ENCODE measurements at regions not wholly inside any gene's neighbourhood (a gene's known extent, or its start where the extent isn't known, plus 50 kb on each side); places are given as distances from the start of the nearest gene placed in this dataset.

- no peak for DNase-seq (ENCODE audit: low read depth in 1 of 2, low spot score in 1 of 2)
Measured at GRCh38 chr2:128564131-128564530, 245.5 kb upstream of the HS6ST1 start.

DNA sequence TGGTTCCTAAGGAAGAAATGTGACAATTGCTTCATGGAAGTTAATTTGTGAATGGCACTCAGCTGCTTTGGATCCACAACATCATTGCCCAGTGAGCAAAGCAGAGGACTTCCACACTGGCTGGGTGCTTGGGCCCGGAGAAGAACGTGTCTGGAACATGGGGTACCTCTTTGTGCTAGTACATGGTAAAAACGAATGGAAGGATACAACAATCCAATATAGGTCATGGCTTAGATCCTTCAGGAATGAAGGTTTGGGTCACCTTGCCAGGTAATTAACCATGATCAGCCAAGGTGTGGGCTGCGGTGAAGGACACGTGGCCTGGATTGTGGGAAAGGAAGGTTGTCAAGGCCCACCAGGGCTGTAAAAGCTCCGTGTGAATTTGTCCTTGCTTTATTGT is 245.9 kb upstream of the HS6ST1 start:
- no peak for DNase-seq (ENCODE audit: low read depth in 1 of 2, low spot score in 1 of 2)

- DNase-seq (ENCODE audit: low read depth in 1 of 2, low spot score in 1 of 2), result no peak
Measured at GRCh38 chr2:128565441-128565840, 246.8 kb upstream of the HS6ST1 start.

GRCh38 chr2:128566671-128567070 is 248.0 kb upstream of the HS6ST1 start:
- DNase-seq (ENCODE audit: low read depth in 1 of 2, low spot score in 1 of 2), result no peak

DNA sequence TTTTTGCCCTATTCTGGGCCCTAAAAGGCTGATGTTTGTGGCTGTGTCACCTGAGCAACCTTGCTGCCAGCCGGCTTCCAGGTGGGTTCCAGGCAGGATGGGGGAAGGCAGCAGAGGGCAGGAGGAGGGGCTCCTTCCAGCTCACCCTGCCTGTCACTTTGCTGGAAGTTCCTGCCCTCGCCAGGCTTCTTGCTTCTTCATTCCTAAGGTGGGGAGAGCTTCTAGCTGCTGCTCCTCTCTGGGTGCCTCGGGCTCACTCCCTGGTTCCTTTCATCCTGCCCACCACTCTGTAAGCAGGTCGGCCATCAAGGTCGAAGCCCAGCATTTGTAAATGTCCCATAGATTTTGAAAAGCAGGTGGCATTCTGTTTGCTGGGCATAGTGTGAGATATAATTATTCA is 249.4 kb upstream of the HS6ST1 start:
- DNase-seq (ENCODE audit: low read depth in 1 of 2, low spot score in 1 of 2), result no peak

GRCh38 chr2:128573116-128573515 is 254.4 kb upstream of the HS6ST1 start:
- DNase-seq (ENCODE audit: low read depth in 1 of 2, low spot score in 1 of 2), result no peak

DNA sequence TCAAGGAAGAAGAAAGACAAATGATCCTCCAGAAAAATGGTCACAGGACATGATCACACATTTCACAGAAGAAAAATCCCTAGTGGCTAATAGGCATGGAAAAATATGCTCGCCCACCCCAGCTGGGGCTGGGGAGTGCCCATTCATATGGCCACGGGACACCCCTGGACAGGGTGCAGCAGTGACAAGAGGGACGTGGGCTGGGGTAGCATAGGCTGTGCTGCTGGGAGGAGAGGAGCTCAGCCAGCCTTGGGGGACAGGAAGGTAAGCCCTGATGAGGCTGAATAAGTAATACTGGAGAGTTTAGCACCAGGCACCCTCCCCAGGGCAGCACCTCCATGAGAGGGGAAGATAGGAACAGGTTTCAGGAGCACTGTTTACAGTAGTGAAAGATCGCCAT is 254.9 kb upstream of the HS6ST1 start:
- no peak for DNase-seq (ENCODE audit: low read depth in 1 of 2, low spot score in 1 of 2)

GRCh38 chr2:128577141-128577930 is 258.7 kb upstream of the HS6ST1 start:
- DNase-seq (ENCODE audit: low read depth in 1 of 2, low spot score in 1 of 2), result no peak

GRCh38 chr2:128578406-128579390 is 260.0 kb upstream of the HS6ST1 start:
- no peak for DNase-seq (ENCODE audit: low read depth in 1 of 2, low spot score in 1 of 2)

GRCh38 chr2:128579825-128580224 is 261.2 kb upstream of the HS6ST1 start:
- DNase-seq (ENCODE audit: low read depth in 1 of 2, low spot score in 1 of 2), result no peak

- no peak for DNase-seq (ENCODE audit: low read depth in 1 of 2, low spot score in 1 of 2)
Measured at GRCh38 chr2:128580988-128581848, 262.6 kb upstream of the HS6ST1 start.

DNA sequence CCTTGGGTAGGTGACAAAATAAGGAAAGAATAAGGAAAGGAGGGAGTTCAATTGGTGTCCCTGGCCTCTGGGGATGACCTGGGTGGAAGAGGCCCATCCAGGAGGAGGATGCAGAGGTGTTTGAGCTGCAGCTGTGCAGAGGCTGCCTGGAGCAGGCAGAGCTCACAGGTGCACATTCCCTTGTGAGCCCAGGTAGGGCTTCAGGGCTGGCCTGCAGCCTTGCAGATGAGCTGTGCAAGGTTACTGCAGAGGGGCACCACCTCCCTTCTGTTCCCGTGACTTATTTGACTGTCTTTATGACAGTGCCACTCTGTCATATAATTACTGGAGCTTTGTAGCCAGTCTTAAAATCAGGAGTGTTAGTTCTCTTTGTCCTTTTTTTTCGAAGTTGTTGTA is 263.2 kb upstream of the HS6ST1 start:
- no peak for DNase-seq (ENCODE audit: low read depth in 1 of 2, low spot score in 1 of 2)

GRCh38 chr2:128584296-128584890 is 265.7 kb upstream of the HS6ST1 start:
- no peak for DNase-seq (ENCODE audit: low read depth in 1 of 2, low spot score in 1 of 2)

DNA sequence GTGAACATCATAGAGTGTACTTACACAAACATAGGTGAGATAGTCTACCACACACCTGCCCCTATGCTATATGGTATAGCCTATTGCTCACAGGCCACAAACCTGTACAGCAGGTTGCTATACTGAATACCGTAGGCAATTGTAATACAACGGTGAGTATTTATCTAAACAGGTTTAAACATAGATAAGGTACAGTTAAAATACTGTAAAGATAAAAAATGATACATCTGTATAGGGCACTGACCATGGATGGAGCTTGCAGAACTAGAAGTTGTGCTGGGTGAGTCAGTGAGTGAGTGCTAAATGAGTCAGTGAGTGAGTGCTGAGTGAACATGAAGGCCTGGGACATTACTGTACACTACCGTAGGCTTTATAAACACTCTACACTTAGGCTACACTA is 267.0 kb upstream of the HS6ST1 start:
- DNase-seq (ENCODE audit: low read depth in 1 of 2, low spot score in 1 of 2), result no peak

GRCh38 chr2:128589681-128590080 is 271.0 kb upstream of the HS6ST1 start:
- DNase-seq (ENCODE audit: low read depth in 1 of 2, low spot score in 1 of 2), result no peak

DNA sequence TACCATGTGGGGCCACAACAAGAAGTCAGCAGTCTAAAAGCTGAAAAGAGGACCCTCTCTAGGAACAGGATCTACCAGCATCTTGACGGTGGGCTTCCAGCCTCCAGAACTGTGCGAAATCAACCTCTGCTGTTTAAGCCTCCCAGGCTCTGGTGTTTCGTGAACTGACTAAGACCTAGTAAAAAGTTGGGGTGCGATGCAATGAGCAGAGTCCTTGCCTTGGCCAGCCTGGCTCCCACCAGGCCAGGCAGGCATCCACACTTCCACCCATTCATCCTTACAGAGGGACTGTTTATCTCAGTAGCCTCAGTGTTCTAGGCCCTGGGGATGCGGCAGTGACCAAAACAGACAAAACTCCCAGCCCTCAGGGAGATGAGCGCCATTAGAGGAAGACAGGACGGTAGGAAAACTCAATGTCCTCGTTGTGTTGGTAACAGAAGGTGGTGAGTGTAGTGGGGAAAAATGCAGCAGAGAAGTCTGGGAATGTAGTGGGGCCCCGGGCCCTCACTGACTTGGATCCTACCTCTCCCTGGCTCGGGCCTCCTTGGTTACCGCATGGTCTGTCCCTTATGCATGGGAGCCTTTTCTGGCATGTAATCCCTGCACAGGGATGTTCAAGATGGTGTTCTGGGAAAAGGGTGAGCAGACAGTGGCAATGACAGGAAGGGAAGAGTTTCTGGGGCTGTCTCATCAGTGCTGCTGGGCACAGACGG is 271.8 kb upstream of the HS6ST1 start:
- DNase-seq (ENCODE audit: low read depth in 1 of 2, low spot score in 1 of 2), result no peak

GRCh38 chr2:128591022-128591860 is 272.6 kb upstream of the HS6ST1 start:
- DNase-seq (ENCODE audit: low read depth in 1 of 2, low spot score in 1 of 2), result no peak

DNA sequence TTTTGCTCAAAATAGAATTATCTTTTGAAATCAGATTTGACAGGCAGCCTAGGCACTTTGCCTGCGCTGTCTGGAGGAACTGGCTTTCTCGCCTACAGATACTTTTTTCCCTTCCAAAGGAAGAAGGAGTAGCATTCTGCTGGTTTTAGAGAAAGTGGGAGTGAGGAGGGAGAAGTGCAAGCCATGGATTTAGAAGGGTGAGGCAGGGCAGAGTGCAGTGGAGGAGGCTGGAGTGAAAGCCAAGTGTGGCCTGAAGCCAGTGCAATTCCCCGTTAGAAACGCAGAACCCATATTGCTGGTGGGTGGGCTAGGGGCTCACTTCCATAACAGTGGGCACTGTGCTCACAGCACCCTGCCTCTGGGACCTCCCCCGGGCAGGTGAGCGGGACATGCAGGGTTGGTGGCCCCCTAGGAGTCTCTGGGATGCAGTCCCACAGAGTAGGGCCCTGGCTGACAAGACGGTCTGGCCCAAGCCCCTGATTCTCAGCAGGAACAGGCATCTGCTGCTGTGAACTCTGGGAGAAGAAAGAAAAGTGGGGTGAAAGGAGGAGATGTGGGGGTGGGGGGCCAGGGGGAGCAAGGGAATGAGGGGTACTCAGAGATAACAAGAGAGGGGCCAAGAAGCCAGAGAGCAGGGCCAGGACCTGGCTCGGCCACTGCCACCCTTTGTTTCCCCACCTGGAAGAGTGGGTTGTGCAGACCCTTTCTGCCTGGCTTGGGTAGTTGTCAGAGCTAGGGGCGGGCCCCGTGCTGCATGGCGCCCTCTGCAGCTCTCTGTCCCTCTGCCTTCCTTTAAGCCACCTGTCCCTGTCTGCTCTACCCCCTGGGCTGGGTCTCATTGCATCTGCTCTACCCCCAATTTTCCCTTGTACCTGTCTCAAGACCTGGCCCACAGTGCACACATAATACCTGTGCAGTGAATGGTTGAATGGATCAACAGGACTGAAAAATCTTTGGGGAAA is 273.5 kb upstream of the HS6ST1 start:
- no peak for DNase-seq (ENCODE audit: low read depth in 1 of 2, low spot score in 1 of 2)
